HG03095 (cell line): ENCODE measurements at regions not wholly inside any gene's neighbourhood (a gene's known extent, or its start where the extent isn't known, plus 50 kb on each side); places are given as distances from the start of the nearest gene placed in this dataset.
"Not testable (repeated sequence)": the region's sequence is repeated elsewhere in the genome, so short reads cannot be mapped to it uniquely, and the experiment has no call there.

Experiments used
- ATAC-seq: cut with Tn5 transposase; IDR thresholded peaks from one replicate; pipeline ENCODE4 v1.9.1; 2021; ENCODE audit warnings: moderate library complexity; ENCODE audit not compliant: unreplicated experiment

- no peak for ATAC-seq
Measured at GRCh38 chr12:91703491-91704283, 442.0 kb downstream of the BTG1 start.

- ATAC-seq: no peak
Measured at GRCh38 chr12:91702843-91703425, 442.7 kb downstream of the BTG1 start.

- ATAC-seq: no peak
Measured at GRCh38 chr12:91695964-91696363, 449.7 kb downstream of the BTG1 start.

GRCh38 chr12:91695406-91695805, 450.2 kb downstream of the BTG1 start:
- ATAC-seq: not testable (repeated sequence)

- ATAC-seq: no peak
Measured at GRCh38 chr12:91690531-91690930, 455.1 kb downstream of the BTG1 start.

- no peak for ATAC-seq
Measured at GRCh38 chr12:91687052-91688017, 458.3 kb downstream of the BTG1 start.

- no peak for ATAC-seq
Measured at GRCh38 chr12:91685917-91686316, 459.7 kb downstream of the BTG1 start.

- no peak for ATAC-seq
Measured at GRCh38 chr12:91681751-91682150, 463.9 kb downstream of the BTG1 start.

- ATAC-seq: no peak
Measured at GRCh38 chr12:91680864-91681263, 464.8 kb downstream of the BTG1 start.

- no peak for ATAC-seq
Measured at GRCh38 chr12:91677556-91677955, 468.1 kb downstream of the BTG1 start.

GRCh38 chr12:91675401-91675800, 470.2 kb downstream of the BTG1 start:
- ATAC-seq: no peak

GRCh38 chr12:91672130-91672529, 473.5 kb downstream of the BTG1 start:
- no peak for ATAC-seq

- ATAC-seq: no peak
Measured at GRCh38 chr12:91667694-91668093, 478.0 kb downstream of the BTG1 start.

- no peak for ATAC-seq
Measured at GRCh38 chr12:91663744-91664143, 481.1 kb upstream of the DCN start.

- ATAC-seq: no peak
Measured at GRCh38 chr12:91663310-91663709, 480.7 kb upstream of the DCN start.

- ATAC-seq: no peak
Measured at GRCh38 chr12:91662021-91662420, 479.4 kb upstream of the DCN start.

- no peak for ATAC-seq
Measured at GRCh38 chr12:91657032-91657431, 474.4 kb upstream of the DCN start.

GRCh38 chr12:91655966-91656365, 473.3 kb upstream of the DCN start:
- no peak for ATAC-seq

- no peak for ATAC-seq
Measured at GRCh38 chr12:91654087-91654486, 471.5 kb upstream of the DCN start.

GRCh38 chr12:91651728-91652127, 469.1 kb upstream of the DCN start:
- ATAC-seq: no peak

GRCh38 chr12:91643763-91644162, 461.1 kb upstream of the DCN start:
- no peak for ATAC-seq

GRCh38 chr12:91640021-91640420, 457.4 kb upstream of the DCN start:
- ATAC-seq: no peak
